WERI-Rb-1 (cell line): ENCODE measurements at regions not wholly inside any gene's neighbourhood (a gene's known extent, or its start where the extent isn't known, plus 50 kb on each side); places are given as distances from the start of the nearest gene placed in this dataset.

ENCODE experiments used
- DNase-seq: peaks from one replicate; pipeline ENCODE4 v3.0.0-alpha.2; 2020
- H3K27ac ChIP-seq: fragments of 250-450 bp; sonication (Bioruptor Pico); 2 replicates; pipeline ENCODE4 v1.5.1; 2020; ENCODE audit warnings: mild to moderate bottlenecking, moderate library complexity
- H3K27me3 ChIP-seq: fragments of 250-450 bp; sonication (Bioruptor Pico); 2 replicates; pipeline ENCODE4 v1.5.1; 2021; ENCODE audit warnings: mild to moderate bottlenecking, low read depth, moderate library complexity; ENCODE audit not compliant: insufficient read depth, severe bottlenecking
- H3K36me3 ChIP-seq: fragments of 250-450 bp; sonication (Bioruptor Pico); 2 replicates; pipeline ENCODE4 v1.5.1; 2020; ENCODE audit warnings: mild to moderate bottlenecking, moderate library complexity
- H3K4me3 ChIP-seq: 2 replicates; pipeline ENCODE4 v1.5.1; 2011; ENCODE audit warnings: low read depth, mild to moderate bottlenecking, control low read depth, low read length
- H3K9me3 ChIP-seq: fragments of 250-450 bp; sonication (Bioruptor Pico); 2 replicates; pipeline ENCODE4 v1.5.1; 2021; ENCODE audit warnings: mild to moderate bottlenecking, moderate library complexity; ENCODE audit not compliant: severe bottlenecking
- TF ChIP-seq, protein P1 (sequence below): IDR thresholded peaks from 2 replicates; pipeline ENCODE4 v1.5.1; 2011; ENCODE audit warnings: low read depth, mild to moderate bottlenecking, control low read depth, inconsistent platforms, low read length

DNA sequence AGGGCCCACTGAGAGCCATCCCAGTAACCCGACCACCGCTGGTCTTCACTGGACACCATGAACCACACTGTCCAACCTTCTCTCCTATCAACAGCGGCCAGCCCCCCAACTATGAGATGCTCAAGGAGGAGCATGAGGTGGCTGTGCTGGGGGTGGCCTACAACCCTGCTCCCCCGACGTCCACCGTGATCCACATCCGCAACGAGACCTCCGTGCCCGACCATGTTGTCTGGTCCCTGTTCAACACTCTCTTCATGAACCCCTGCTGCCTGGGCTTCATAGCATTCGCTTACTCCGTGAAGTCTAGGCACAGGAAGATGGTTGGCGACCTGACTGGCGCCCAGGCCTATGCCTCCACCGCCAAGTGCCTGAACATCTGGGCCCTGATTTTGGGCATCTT lies 423.8 kb upstream of the EPHA5 start:
- Histone ChIP-seq H3K9me3 (no peaks in the 10 kb centered on the region), H3K4me3 (no peak overlapping the region), H3K36me3 (no peaks in the 10 kb centered on the region), H3K27me3 (no peaks in the 10 kb centered on the region), H3K27ac (no peak overlapping the region)
- DNase-seq: no peak
- TF ChIP-seq, protein P1, sequence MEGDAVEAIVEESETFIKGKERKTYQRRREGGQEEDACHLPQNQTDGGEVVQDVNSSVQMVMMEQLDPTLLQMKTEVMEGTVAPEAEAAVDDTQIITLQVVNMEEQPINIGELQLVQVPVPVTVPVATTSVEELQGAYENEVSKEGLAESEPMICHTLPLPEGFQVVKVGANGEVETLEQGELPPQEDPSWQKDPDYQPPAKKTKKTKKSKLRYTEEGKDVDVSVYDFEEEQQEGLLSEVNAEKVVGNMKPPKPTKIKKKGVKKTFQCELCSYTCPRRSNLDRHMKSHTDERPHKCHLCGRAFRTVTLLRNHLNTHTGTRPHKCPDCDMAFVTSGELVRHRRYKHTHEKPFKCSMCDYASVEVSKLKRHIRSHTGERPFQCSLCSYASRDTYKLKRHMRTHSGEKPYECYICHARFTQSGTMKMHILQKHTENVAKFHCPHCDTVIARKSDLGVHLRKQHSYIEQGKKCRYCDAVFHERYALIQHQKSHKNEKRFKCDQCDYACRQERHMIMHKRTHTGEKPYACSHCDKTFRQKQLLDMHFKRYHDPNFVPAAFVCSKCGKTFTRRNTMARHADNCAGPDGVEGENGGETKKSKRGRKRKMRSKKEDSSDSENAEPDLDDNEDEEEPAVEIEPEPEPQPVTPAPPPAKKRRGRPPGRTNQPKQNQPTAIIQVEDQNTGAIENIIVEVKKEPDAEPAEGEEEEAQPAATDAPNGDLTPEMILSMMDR: no peak

DNA sequence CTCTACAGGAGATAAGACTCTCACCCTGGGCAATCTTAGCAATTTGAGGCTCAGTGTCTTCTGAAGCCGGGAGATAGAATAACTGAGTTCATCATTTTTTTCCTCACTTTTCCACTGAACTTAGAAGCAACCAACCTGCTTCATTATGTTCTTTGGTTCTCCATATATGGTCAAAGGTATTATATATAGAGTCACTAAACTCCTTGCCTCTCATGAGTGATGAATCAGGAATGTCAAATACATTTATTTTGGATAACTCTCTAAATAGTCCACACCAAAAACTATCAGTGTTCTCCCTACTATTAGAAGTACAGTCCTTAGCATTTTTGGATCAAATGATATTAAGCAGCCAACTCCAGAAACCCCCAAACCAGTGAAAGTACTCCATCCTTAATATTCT lies 421.5 kb upstream of the EPHA5 start:
- H3K27me3 ChIP-seq: no peaks in the 10 kb centered on the region
- no peaks in the 10 kb centered on the region for H3K36me3 ChIP-seq
- TF ChIP-seq, protein P1: no peak
- no peak overlapping the region for H3K4me3 ChIP-seq
- DNase-seq: no peak
- no peak overlapping the region for H3K27ac ChIP-seq
- no peaks in the 10 kb centered on the region for H3K9me3 ChIP-seq

DNA sequence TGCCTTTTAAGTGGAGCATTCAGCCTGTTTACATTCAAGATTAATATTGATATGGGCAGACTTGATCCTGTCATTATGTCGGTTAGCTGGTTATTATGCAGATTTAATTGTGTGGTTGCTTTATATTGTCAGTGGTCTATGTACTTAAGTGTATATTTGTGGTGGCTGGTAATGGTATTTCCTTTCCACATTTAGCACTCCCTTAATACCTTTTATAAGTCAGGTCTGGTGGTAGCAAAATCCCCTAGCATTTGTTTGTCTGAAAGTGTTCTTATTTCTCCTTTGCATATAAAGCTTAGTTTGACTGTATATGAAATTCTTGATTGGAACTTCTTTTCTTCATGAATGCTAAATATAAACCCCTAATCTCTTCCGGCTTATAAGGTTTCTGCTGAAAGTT lies 403.7 kb upstream of the EPHA5 start:
- TF ChIP-seq, protein P1: no peak
- Histone ChIP-seq H3K36me3 (no peaks in the 10 kb centered on the region), H3K27ac (no peak overlapping the region), H3K27me3 (no peaks in the 10 kb centered on the region), H3K9me3 (no peaks in the 10 kb centered on the region), H3K4me3 (no peak overlapping the region)
- no peak for DNase-seq

DNA sequence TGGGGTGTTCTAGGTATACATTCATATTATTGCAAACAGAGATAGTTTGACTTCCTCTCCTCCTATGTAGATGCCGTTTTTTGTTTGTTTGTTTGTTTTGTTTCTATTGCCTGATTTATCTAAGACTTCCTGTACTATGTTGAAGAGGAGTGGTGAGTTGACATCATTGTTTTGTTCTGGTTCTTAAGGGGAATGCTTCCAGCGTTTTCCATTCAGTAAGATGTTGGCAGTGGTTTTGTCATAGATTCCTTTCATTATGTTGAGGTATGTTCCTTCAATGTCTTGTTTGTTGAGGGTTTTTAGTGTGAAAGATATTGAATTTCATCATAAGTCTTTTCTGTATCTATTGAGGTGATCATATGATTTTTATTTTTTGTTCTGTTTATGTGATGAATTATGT lies 401.6 kb upstream of the EPHA5 start:
- no peak for DNase-seq

DNA sequence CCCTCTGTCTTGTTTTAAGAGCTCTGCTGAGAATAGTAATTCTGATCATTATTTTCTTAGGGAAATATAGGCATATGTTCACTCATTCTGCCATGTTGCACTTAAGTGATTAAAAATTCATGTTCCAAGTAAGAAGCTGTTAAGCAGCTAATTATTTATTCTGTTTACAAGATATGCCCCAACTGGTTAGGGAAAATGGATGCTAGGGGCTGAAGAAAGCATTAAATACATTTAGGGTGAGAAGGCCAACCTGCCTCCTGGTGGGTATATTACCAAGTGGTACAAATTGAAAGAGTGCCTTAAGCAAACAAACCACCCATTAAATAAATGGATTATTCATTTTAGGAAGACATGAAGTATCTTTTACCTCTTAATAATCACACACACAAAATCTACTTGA lies 392.6 kb upstream of the EPHA5 start:
- TF ChIP-seq, protein P1: no peak
- Histone ChIP-seq H3K27ac (no peak overlapping the region), H3K9me3 (no peaks in the 10 kb centered on the region), H3K36me3 (no peaks in the 10 kb centered on the region), H3K4me3 (no peak overlapping the region), H3K27me3 (no peaks in the 10 kb centered on the region)
- DNase-seq: no peak

More for the DNA sequence above, 401.6 kb upstream of the EPHA5 start:
- Histone ChIP-seq H3K27ac (no peak overlapping the region), H3K9me3 (no peaks in the 10 kb centered on the region), H3K4me3 (no peak overlapping the region), H3K36me3 (no peaks in the 10 kb centered on the region), H3K27me3 (no peaks in the 10 kb centered on the region)
- TF ChIP-seq, protein P1: no peak

DNA sequence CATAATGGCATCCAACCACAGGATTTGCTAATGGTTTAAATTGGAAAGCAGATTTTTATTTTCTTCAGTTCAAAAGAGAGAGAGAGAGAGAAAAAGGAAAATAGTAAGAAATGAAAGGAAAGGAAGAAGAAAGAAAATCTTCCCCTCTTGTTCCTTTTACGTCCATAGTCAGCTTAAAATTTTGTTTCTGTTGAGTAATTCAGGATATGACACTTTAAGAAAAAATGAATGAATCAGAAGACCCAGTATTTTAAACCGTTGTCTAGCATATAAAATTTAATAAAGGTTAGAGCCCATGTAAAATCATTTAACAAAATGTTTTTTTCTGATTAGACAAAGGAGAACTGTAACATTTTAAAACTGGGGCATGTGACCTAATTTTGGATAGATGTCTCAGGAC lies 391.8 kb upstream of the EPHA5 start:
- Histone ChIP-seq H3K36me3 (no peaks in the 10 kb centered on the region), H3K4me3 (no peak overlapping the region), H3K9me3 (no peaks in the 10 kb centered on the region), H3K27ac (no peak overlapping the region), H3K27me3 (no peaks in the 10 kb centered on the region)
- TF ChIP-seq, protein P1: no peak
- no peak for DNase-seq
